Smooth muscle cell (in vitro differentiated cells): ENCODE measurements at regions not wholly inside any gene's neighbourhood (a gene's known extent, or its start where the extent isn't known, plus 50 kb on each side); places are given as distances from the start of the nearest gene placed in this dataset.
A peak's percentile ranks its signal among the peaks of the same experiment; 100 is the strongest.

Experiments used
- DNase-seq: peaks from one replicate; lab custom pipeline; 2025; ENCODE audit not compliant: unreplicated experiment; lab: John Stamatoyannopoulos, UW
- H2AFZ ChIP-seq: fragments of 200-600 bp; sonication (generic); 2 replicates; pipeline ENCODE4 v1.6.0; 2016; ENCODE audit warnings: antibody characterized with exemption, low read depth, mild to moderate bottlenecking
- H3F3A ChIP-seq: fragments of 200-600 bp; sonication (generic); 2 replicates; pipeline ENCODE4 v1.6.0; 2017; ENCODE audit warnings: antibody characterized with exemption, low read depth
- H3K27ac ChIP-seq: fragments of 200-600 bp; sonication (generic); 2 replicates; pipeline ENCODE4 v1.5.1; 2016; ENCODE audit warnings: low read depth, mild to moderate bottlenecking
- H3K27me3 ChIP-seq: fragments of 200-600 bp; sonication (generic); 2 replicates; pipeline ENCODE4 v1.6.1; 2016; ENCODE audit warnings: low read depth, mild to moderate bottlenecking
- H3K36me3 ChIP-seq: fragments of 200-600 bp; sonication (generic); 2 replicates; pipeline ENCODE4 v1.5.1; 2016; ENCODE audit warnings: low read depth
- H3K4me1 ChIP-seq: fragments of 200-600 bp; sonication (generic); 2 replicates; pipeline ENCODE4 v1.5.1; 2016; ENCODE audit warnings: low read depth
- H3K4me2 ChIP-seq: fragments of 200-600 bp; sonication (generic); 2 replicates; pipeline ENCODE4 v1.6.0; 2016; ENCODE audit warnings: mild to moderate bottlenecking
- H3K4me3 ChIP-seq: fragments of 200-600 bp; sonication (generic); 2 replicates; pipeline ENCODE4 v1.5.1; 2016; ENCODE audit warnings: mild to moderate bottlenecking
- H3K79me2 ChIP-seq: fragments of 200-600 bp; sonication (generic); 2 replicates; pipeline ENCODE4 v1.6.0; 2016; ENCODE audit warnings: low read depth, mild to moderate bottlenecking
- H3K9ac ChIP-seq: fragments of 200-600 bp; sonication (generic); 2 replicates; pipeline ENCODE4 v1.6.0; 2016; ENCODE audit warnings: low read depth
- H3K9me3 ChIP-seq: fragments of 200-600 bp; sonication (generic); replicated peaks from 2 replicates; pipeline ENCODE4 v1.5.1; 2016; ENCODE audit warnings: low read depth
- H4K20me1 ChIP-seq: fragments of 200-600 bp; sonication (generic); 2 replicates; pipeline ENCODE4 v1.6.0; 2016; ENCODE audit warnings: low read depth
- CTCF ChIP-seq: fragments of 200-600 bp; sonication (generic); IDR thresholded peaks from 2 replicates; pipeline ENCODE4 v1.5.1; 2017; ENCODE audit warnings: borderline replicate concordance, mild to moderate bottlenecking, antibody characterized with exemption; ENCODE audit not compliant: insufficient read depth, poor library complexity, severe bottlenecking
- WGBS: methylation state at CpG from one replicate; pipeline ENCODE4 v1.1.7; 2016; ENCODE audit warnings: low lambda C conversion rate; 5-methylcytosine and 5-hydroxymethylcytosine counted together

DNA sequence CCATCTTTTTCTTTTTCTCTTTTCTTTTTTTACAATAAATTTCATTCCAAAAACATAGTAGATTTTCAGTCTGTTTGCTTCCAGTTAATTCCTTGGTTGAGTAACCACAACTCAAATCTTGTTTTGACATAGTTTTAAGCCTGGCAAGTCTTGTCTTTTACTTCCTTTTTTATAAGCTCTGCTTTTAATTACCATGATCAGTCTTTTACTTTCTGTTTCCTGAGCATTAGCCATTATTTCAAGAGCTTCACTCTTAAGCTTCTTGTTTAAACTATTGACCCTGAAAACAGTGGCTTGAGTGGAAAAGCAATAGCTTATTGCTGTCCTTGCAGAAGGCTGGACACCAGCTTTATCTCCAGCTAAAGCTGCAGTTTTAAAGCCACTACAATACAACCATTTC lies 1363.3 kb downstream of the MAT2B start:
- Histone ChIP-seq H3K27me3 (no peaks in the 10 kb centered on the region), H3K4me1 (peaks cover 5% of the 10 kb centered on the region), H3K4me2 (peak overlapping the region; percentile 28), H4K20me1 (no peaks in the 10 kb centered on the region), H3K9ac (no peak overlapping the region), H3K4me3 (no peak overlapping the region), H3K79me2 (no peaks in the 10 kb centered on the region), H3K27ac (no peak overlapping the region), H3K36me3 (no peaks in the 10 kb centered on the region), H2AFZ (peak overlapping the region; percentile 8), H3K9me3 (no peaks in the 10 kb centered on the region), H3F3A (no peaks in the 10 kb centered on the region)
- DNase-seq, result no peak
- no peak for TF ChIP-seq CTCF

GRCh38 chr5:164869325-164869724 lies 1363.9 kb downstream of the MAT2B start:
- no peak overlapping the region for H3K9ac ChIP-seq
- 63% methylated on average over 4 of the region's 4 CpGs for WGBS
- TF ChIP-seq CTCF, result no peak

GRCh38 chr5:164876793-164877192 lies 1371.4 kb downstream of the MAT2B start:
- H4K20me1 ChIP-seq, result no peaks in the 10 kb centered on the region
- peaks cover 3% of the 10 kb centered on the region for H3K9me3 ChIP-seq
- DNase-seq, result no peak
- H2AFZ ChIP-seq, result no peak overlapping the region
- no peaks in the 10 kb centered on the region for H3K4me1 ChIP-seq
- H3K36me3 ChIP-seq, result no peaks in the 10 kb centered on the region
- TF ChIP-seq CTCF, result no peak
- H3K27me3 ChIP-seq, result no peaks in the 10 kb centered on the region
- no peak overlapping the region for H3K4me2 ChIP-seq
- H3K79me2 ChIP-seq, result no peaks in the 10 kb centered on the region
- no peak overlapping the region for H3K4me3 ChIP-seq
- H3K27ac ChIP-seq, result no peak overlapping the region
- 88% methylated on average over 1 of the region's 1 CpG for WGBS
- no peak overlapping the region for H3K9ac ChIP-seq
- H3F3A ChIP-seq, result no peaks in the 10 kb centered on the region

More at GRCh38 chr5:164869325-164869724, 1363.9 kb downstream of the MAT2B start:
- Histone ChIP-seq H3K4me2 (no peak overlapping the region), H3K27me3 (no peaks in the 10 kb centered on the region), H3K79me2 (no peaks in the 10 kb centered on the region), H3K36me3 (no peaks in the 10 kb centered on the region), H3K4me1 (peaks cover 5% of the 10 kb centered on the region), H3K27ac (no peak overlapping the region), H2AFZ (peak overlapping the region; percentile 8), H3K4me3 (no peak overlapping the region), H4K20me1 (no peaks in the 10 kb centered on the region), H3F3A (no peaks in the 10 kb centered on the region), H3K9me3 (no peaks in the 10 kb centered on the region)
- DNase-seq, result no peak

- no peaks in the 10 kb centered on the region for H3K36me3 ChIP-seq
- no peak overlapping the region for H3K4me3 ChIP-seq
- no peak for TF ChIP-seq CTCF
- H3K9ac ChIP-seq, result no peak overlapping the region
- no peaks in the 10 kb centered on the region for H3K9me3 ChIP-seq
- no peak overlapping the region for H3K4me2 ChIP-seq
- H3K27me3 ChIP-seq, result no peaks in the 10 kb centered on the region
- H3F3A ChIP-seq, result no peaks in the 10 kb centered on the region
- H4K20me1 ChIP-seq, result no peaks in the 10 kb centered on the region
- H3K4me1 ChIP-seq, result no peaks in the 10 kb centered on the region
- H3K79me2 ChIP-seq, result no peaks in the 10 kb centered on the region
- WGBS, result 95% methylated on average over 12 of the region's 12 CpGs
- H2AFZ ChIP-seq, result no peak overlapping the region
- DNase-seq, result no peak
- no peak overlapping the region for H3K27ac ChIP-seq
These were observed 1376.0 kb downstream of the MAT2B start for GRCh38 chr5:164881442-164881841.
